WTC11 (cell line): ENCODE measurements at regions not wholly inside any gene's neighbourhood (a gene's known extent, or its start where the extent isn't known, plus 50 kb on each side); places are given as distances from the start of the nearest gene placed in this dataset.

Source experiments
- PRRX2 ChIP-seq: fragments of 250-450 bp; sonication (Bioruptor Pico); IDR thresholded peaks from 2 replicates; pipeline ENCODE4 v1.8.0; 2021; ENCODE audit warnings: mild to moderate bottlenecking
- ZSCAN18 ChIP-seq: fragments of 250-450 bp; sonication (Bioruptor Pico); IDR thresholded peaks from 2 replicates; pipeline ENCODE4 v2.1.2; 2022; ENCODE audit warnings: mild to moderate bottlenecking, moderate library complexity

DNA sequence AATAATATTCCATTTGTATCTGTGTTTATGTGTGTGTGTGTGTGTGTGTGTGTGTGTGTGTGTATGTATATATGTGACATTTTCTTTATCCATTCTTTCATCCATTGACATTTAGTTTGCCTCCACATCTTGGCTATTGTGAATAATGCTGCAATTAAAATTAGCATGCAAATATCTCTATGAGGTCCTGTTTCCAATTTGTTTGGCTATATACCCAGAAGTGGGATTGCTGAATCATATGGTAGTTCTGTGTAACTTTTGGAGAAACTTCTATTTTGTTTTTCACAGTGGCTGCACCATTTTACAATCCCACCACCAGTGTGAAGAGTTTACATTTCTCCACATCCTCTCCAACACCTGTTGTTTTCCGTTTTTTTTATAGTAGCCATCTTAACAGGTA lies 53.1 kb downstream of the CH25H start:
- TF ChIP-seq ZSCAN18 (CRISPR knock-in tag) = no peak
- TF ChIP-seq PRRX2 (CRISPR knock-in tag) = no peak
